ENCODE measurements at regions not wholly inside any gene's neighbourhood (a gene's known extent, or its start where the extent isn't known, plus 50 kb on each side); places are given as distances from the start of the nearest gene placed in this dataset.

GRCh38 chr1:47568763-47569162, 130.9 kb downstream of the FOXD2 start:
- no peak overlapping the region for H3K4me2 ChIP-seq (ENCODE audit: insufficient read depth, insufficient read length, low read length)
- peaks cover 2% of the 10 kb centered on the region; the same call in 1 of the 2 replicates for H3K27me3 ChIP-seq (ENCODE audit: insufficient read depth, low read length)
- H3K9me3 ChIP-seq (ENCODE audit: control insufficient read depth, low read depth, low read length) = no peaks in the 10 kb centered on the region
- H3K23ac ChIP-seq (ENCODE audit: insufficient read length, low read depth, low read length) = no peak overlapping the region
- H3T11ph ChIP-seq (ENCODE audit: low read length) = no peak overlapping the region
- H3K27me3 Mint-ChIP-seq (ENCODE audit: low read depth) = peaks cover 37% of the 10 kb centered on the region
- H3K4me1 ChIP-seq (ENCODE audit: insufficient read depth, low read length) = peaks cover 12% of the 10 kb centered on the region; the same call in 1 of the 2 replicates
- no peak overlapping the region for H3K4me3 Mint-ChIP-seq
- TF ChIP-seq CTCF (conservative IDR thresholded peaks at IDR 0.05) = no peak
- H4K20me1 ChIP-seq (ENCODE audit: control insufficient read depth, insufficient read depth, insufficient read length) = no peaks in the 10 kb centered on the region
- no peaks in the 10 kb centered on the region for H3K79me2 ChIP-seq (ENCODE audit: insufficient read depth, low read length)
- no peak overlapping the region for H4K5ac ChIP-seq (ENCODE audit: insufficient read length, low read depth, low read length)
- H3K23me2 ChIP-seq (ENCODE audit: insufficient read length, low read depth, low read length, poor library complexity, severe bottlenecking) = no peaks in the 10 kb centered on the region
- H3K27ac ChIP-seq (ENCODE audit: insufficient read length, low read depth, low read length) = no peak overlapping the region
- peaks cover 50 to 54% of the 10 kb centered on the region in 2 experiments for H3K4me1 Mint-ChIP-seq
- H2BK20ac ChIP-seq (ENCODE audit: low read depth, low read length, poor library complexity, severe bottlenecking) = no peak overlapping the region
- H3K18ac ChIP-seq (ENCODE audit: insufficient read length, low read depth, low read length) = no peak overlapping the region
- no peak overlapping the region for H2AFZ ChIP-seq (ENCODE audit: low read length)
- H3K14ac ChIP-seq (ENCODE audit: insufficient read depth, low read length) = no peak overlapping the region
- no peak overlapping the region for H2BK5ac ChIP-seq (ENCODE audit: insufficient read length, low read length)
- H3K4ac ChIP-seq (ENCODE audit: low read depth, low read length) = no peak overlapping the region
- no peak overlapping the region for H2BK120ac ChIP-seq (ENCODE audit: low read depth, low read length, poor library complexity, severe bottlenecking)
- no peak overlapping the region for H3K9ac ChIP-seq (ENCODE audit: extremely low read depth, insufficient read length, low read length)
- no peak overlapping the region for H2BK12ac ChIP-seq (ENCODE audit: insufficient read length, low read depth, low read length)
- no peak overlapping the region for H2BK15ac ChIP-seq (ENCODE audit: low read depth, low read length)
- no peak overlapping the region for H4K91ac ChIP-seq (ENCODE audit: insufficient read length, low read depth, low read length)
- WGBS (ENCODE audit: extremely low coverage, insufficient read length, low lambda C conversion rate) = no CpG with 5 or more reads among the region's 5 CpGs
- H2AK5ac ChIP-seq (ENCODE audit: insufficient read length, low read length) = no peak overlapping the region
- no peaks in the 10 kb centered on the region for H3K79me1 ChIP-seq (ENCODE audit: insufficient read depth, low read depth, low read length, poor library complexity, severe bottlenecking)
- H3K36me3 Mint-ChIP-seq (ENCODE audit: insufficient read depth in 1 of 3, low read depth in 3 of 3) = no peaks in the 10 kb centered on the region; a peak in 1 of 7 replicates
- H3K56ac ChIP-seq (ENCODE audit: insufficient read length, low read depth, low read length) = no peak overlapping the region
- no peak for DNase-seq
- H3K9me3 Mint-ChIP-seq = no peaks in the 10 kb centered on the region
- H3K27ac Mint-ChIP-seq = no peak overlapping the region
- no peak overlapping the region for H4K8ac ChIP-seq (replicated peaks; ENCODE audit: insufficient read length, low read depth, low read length)

Measured in H9 (cell line).